KOPT-K1 (cell line): ENCODE measurements at regions not wholly inside any gene's neighbourhood (a gene's known extent, or its start where the extent isn't known, plus 50 kb on each side); places are given as distances from the start of the nearest gene placed in this dataset.

Experiments
- H3K27ac ChIP-seq: fragments of 200-600 bp; sonication (generic); 2 replicates; pipeline ENCODE4 v1.5.1; 2016; ENCODE audit warnings: antibody characterized with exemption, mild to moderate bottlenecking, low read depth, low read length; ENCODE audit not compliant: poor library complexity, severe bottlenecking
- H3K36me3 ChIP-seq: fragments of 200-600 bp; sonication (generic); 2 replicates; pipeline ENCODE4 v1.5.1; 2017; ENCODE audit warnings: antibody characterized with exemption, mild to moderate bottlenecking, low read length, moderate library complexity; ENCODE audit not compliant: insufficient read depth
- H3K9me3 ChIP-seq: fragments of 200-600 bp; sonication (generic); 2 replicates; pipeline ENCODE4 v1.5.1; 2017; ENCODE audit warnings: antibody characterized with exemption, low read length, mild to moderate bottlenecking; ENCODE audit not compliant: insufficient read depth, poor library complexity, severe bottlenecking

DNA sequence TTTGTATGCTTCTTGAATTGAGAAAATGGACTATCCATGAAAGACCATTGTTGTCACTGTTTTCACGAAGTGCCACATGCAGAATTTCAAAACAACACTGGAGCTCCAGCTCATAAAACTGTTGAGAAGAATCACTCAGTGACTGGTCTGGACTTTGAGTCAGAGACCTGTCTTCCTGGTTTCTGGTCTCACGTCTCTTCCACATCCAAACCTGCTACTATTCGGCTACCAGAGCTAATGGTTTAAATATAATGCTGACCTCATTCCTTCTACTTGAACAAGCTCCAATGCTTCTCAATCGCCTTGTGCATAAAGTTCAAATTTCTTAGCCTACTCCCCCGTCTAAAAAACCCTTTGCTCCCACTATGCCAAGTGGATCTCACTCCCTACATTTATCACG, 227.9 kb upstream of the NR2F2 start:
- Histone ChIP-seq H3K9me3 (no peaks in the 10 kb centered on the region), H3K36me3 (no peaks in the 10 kb centered on the region), H3K27ac (no peak overlapping the region)

DNA sequence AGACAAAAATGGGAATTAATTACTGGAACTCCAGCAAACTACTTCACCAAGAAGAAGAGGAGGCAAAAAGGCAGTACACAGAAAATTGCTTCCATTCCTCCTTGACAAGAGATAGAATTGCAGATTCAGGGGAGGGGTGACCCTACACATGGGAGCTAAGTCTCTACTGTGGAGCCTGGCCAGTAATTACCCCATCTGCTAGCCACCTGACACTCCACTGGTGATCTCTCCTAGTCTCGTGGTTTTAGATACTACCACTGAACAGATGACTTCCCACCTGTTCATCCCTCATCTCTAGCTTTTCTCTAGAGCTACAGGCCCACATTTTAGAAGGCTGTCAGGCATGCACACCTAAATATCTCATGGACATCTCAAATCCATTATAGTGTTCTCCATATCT, 224.3 kb upstream of the NR2F2 start:
- H3K9me3 ChIP-seq = no peaks in the 10 kb centered on the region

DNA sequence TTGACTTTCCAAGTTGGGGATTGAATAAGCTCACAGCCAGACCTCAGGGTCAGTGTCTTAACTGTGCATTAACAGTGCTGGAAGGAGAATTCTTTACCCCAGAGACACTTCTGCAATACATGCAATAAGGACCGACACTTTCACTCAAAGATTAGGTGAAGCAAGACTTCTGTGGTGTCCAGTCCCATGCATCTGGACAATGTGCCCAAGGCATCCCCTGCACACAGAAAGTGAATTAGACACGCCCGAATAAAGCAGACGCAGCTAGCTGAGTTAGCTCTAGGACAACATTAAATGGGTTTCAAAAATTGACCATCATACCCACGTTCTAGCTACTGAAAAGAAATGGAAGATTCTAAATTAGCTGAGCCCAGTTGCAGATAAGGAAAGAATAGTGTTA, 223.9 kb upstream of the NR2F2 start:
- H3K27ac ChIP-seq = no peak overlapping the region
- no peaks in the 10 kb centered on the region for H3K36me3 ChIP-seq
- H3K9me3 ChIP-seq = no peaks in the 10 kb centered on the region

More for the DNA sequence above, 224.3 kb upstream of the NR2F2 start:
- H3K36me3 ChIP-seq = no peaks in the 10 kb centered on the region
- H3K27ac ChIP-seq = no peak overlapping the region

DNA sequence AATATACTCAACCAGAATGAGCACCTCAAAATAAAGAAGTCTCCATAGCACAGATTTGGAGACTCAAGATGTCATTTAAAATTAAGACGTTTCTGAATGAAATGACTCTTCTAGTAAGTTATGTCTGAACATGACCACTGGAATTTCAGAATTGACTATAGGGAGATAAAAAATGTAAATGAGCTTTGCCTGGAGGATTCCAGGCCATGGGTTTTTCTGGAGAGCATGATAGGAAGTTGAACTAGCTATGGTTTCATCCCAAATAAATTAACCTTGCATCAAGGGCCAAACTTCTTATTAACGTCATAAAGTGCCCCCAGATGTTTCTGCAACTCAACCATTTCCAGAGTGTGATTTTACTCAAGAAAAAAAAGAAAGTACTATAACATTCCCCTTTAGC, 222.6 kb upstream of the NR2F2 start:
- H3K27ac ChIP-seq = no peak overlapping the region
- no peaks in the 10 kb centered on the region for H3K9me3 ChIP-seq
- no peaks in the 10 kb centered on the region for H3K36me3 ChIP-seq

DNA sequence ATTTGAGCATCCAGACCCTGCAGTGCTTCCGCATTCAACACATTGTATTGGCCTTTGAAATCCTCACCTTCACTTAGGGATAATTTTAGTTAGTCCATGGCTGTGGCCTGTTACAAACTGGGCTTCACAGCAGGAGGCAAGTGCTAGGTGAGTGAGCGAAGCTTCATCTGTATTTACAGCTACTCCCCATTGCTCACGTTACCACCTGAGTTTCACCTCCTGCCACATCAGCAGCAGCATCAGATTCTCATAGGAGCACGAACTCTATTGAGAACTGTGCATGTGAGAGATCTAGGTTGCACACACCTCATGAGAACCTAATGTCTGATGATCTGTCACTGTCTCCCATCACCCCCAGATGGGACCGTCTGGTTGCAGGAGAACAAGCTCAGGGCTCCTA, 222.1 kb upstream of the NR2F2 start:
- H3K36me3 ChIP-seq = no peaks in the 10 kb centered on the region
- H3K9me3 ChIP-seq = no peaks in the 10 kb centered on the region
- H3K27ac ChIP-seq = no peak overlapping the region

DNA sequence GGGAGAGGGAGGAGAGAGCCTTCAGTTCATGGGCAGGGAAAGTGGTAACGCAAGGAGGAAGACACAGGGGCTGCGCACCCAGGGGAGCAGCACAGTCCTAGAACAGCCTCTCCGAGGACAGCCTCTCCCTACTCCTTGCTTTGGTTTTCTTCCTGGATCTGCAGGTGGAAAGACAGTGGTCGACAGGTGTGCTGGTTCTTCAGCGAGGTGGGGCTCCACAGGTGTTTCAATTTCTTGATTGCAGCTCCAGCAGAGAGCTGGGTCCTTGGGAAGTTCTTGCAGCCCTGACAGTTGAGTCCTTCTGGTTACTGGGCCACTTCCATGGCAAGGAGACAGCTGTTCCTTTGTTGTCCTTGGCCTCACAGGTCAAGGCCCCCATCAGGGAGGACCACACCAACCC, 220.7 kb upstream of the NR2F2 start:
- Histone ChIP-seq H3K9me3 (no peaks in the 10 kb centered on the region), H3K36me3 (no peaks in the 10 kb centered on the region), H3K27ac (no peak overlapping the region)

DNA sequence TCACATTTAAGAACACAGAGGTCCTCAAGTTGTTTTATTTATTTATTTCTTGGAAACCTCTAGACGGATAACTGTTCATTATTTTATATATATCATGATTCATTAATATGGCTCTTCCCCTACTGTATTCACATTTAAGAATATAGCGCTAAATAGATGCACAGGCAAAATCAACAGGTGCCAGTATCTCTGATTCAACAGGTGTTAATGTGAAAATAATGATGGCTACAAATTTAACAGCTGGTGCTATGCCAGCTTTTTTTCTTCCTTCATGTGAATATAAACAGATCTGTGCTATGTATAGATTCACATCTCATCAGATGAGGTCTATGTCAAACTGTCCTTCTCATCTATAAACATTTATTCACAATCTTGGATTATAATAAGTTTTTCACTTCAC, 218.5 kb upstream of the NR2F2 start:
- Histone ChIP-seq H3K9me3 (no peaks in the 10 kb centered on the region), H3K27ac (no peak overlapping the region), H3K36me3 (no peaks in the 10 kb centered on the region)

DNA sequence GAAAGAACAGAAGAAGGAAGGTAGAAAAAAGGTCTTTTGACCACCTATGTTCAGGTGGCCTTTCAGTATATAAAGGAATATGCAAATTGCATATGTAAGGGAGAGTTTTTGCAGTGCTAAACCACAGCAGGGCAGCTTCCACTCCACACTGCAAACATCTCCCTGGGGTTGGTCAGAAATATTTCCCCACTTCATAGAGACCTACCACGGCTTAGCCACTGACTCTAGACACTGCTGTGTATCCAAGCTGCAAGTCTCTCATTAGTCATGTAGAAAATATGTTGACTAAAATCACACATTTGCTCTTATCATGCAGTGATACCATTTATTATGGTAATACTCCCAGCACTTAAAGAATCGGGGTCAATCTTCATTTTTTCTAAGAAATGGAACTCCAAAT, 214.9 kb upstream of the NR2F2 start:
- Histone ChIP-seq H3K27ac (no peak overlapping the region), H3K9me3 (no peaks in the 10 kb centered on the region), H3K36me3 (no peaks in the 10 kb centered on the region)

DNA sequence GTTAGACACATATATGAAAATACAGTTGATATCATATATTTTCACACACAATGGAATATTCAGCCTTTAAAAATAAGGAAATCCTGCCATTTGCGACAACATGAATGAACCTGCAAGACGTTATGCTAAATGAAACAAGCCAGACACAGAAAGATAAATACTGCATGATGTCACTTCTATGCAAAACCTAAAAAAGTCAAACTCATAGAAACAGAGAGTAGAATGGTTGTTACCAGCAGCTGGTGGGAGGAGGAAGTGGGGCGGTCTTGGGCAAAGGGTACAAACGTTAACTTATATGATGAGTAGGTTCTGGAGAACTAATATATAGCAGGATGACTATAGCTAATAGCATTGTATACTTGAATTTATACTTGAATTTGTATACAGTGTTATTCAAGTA, 213.2 kb upstream of the NR2F2 start:
- no peaks in the 10 kb centered on the region for H3K9me3 ChIP-seq
- H3K27ac ChIP-seq = no peak overlapping the region
- no peaks in the 10 kb centered on the region for H3K36me3 ChIP-seq

DNA sequence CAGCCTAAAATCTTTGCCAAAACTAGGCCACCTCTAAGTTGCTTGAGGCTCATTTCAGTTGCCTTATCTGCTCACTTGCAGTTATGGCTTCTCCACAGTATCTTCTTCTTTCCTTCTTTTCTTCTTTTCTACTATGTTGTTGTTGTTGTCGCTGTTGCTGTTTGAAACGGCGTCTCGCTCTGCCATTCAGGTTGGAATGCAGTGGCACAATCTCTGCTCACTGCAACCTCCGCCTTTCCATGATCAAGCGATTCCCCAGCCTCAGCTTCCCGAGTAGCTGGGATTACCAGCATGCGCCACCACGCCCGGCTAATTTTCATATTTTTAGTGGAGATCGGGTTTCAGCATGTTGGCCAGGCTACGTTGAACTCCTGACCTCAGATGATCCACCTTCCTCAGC, 210.8 kb upstream of the NR2F2 start:
- H3K36me3 ChIP-seq = no peaks in the 10 kb centered on the region
- no peak overlapping the region for H3K27ac ChIP-seq
- H3K9me3 ChIP-seq = no peaks in the 10 kb centered on the region

DNA sequence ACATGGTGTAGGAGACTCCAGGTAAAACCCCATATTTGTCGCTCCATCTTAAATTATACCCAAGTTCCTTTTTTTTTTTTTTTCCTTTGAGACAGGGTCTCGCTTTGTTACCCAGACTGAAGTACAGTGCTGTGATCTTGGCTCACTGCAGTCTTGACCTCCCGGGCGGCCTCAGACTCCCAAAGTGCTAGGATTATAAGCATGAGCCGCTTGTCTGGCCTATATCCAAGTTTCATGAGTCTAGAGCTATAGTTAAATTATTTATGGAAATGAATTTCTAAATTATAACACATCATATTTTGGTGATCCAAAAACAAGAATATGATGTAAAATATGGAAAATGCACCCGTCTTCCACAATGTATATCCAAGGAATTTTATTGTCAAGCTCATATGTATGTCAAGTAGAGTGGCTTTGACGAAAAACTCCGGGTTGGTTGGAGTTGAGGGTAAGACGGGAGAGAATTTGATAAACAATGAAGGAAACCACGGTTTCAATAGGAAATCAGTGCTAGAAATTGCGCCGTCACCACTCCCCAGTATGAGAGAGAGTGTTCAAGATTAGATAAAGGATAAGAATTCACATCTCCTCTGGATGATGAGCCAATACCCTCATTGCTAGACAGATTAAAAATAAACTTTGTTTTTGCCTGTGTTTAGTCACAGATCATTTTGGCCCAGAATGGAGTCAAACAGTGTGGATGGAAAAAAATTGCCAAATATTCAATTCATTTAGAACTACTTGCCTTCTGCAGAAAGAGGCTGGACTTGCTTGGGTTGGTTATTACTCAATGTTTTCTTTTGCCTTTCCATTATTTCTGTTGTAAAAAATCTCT, 209.2 kb upstream of the NR2F2 start:
- H3K36me3 ChIP-seq = no peaks in the 10 kb centered on the region
- no peaks in the 10 kb centered on the region for H3K9me3 ChIP-seq
- H3K27ac ChIP-seq = no peak overlapping the region

DNA sequence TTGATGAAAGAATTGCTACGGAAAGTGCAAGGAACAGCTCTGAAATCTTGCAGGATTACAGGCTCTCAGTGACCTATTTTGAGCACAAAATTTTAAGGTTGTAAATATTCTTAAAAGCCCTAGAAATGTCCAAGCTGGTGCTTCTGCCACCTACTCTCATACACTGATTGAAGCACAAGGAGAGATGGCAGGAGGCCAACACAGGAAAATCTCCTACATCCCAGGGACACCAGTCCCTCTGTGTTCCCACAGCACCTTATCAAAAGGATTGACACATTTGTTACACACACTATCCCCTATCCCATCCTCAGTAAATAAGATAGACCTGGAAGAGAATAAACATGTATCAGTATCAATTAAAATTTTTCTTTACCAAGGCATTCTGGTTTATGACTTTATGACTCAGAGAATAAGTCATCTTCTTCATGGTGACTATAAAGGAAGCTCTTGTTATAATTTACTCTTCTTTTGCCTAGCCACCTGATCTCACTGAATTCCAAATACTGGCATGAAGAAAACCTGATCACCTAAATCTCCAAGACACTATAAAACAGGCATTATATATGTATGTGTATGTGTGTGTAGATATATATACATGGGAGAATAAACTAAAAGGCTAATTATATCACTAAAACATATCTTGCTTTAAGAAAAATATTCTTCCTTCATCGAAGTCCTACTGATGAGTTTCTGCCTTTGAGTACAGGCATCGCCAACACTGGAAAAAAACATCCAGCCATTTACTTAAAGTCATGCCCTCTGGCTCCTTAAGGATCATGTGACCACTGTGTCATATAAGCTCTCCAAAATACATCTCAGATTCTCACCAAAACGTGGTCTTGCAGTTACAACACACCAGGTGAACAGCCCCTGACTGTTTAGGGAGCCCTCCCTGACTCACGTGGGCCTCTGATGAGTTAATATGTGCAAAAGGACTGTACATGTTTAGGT, 208.1 kb upstream of the NR2F2 start:
- Histone ChIP-seq H3K9me3 (no peaks in the 10 kb centered on the region), H3K36me3 (no peaks in the 10 kb centered on the region), H3K27ac (no peak overlapping the region)

DNA sequence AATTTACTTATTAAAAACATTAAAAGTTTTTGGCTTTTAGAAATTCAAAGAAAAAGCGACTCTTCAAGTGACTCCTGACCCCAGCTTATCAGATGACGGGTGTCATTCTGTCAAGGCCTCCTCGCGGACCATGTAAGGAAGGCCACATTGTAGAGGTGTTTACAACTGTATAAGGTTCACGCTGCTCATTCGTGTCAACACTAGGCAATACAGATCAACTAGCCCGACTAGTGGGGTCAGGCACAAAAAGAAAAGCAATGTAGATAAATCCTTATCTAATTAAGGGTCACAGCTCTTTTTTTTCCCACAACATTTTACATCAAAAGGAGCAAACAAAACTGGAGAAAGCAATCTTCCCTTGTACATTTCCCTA, 207.5 kb upstream of the NR2F2 start:
- Histone ChIP-seq H3K27ac (no peak overlapping the region), H3K9me3 (no peaks in the 10 kb centered on the region), H3K36me3 (no peaks in the 10 kb centered on the region)

DNA sequence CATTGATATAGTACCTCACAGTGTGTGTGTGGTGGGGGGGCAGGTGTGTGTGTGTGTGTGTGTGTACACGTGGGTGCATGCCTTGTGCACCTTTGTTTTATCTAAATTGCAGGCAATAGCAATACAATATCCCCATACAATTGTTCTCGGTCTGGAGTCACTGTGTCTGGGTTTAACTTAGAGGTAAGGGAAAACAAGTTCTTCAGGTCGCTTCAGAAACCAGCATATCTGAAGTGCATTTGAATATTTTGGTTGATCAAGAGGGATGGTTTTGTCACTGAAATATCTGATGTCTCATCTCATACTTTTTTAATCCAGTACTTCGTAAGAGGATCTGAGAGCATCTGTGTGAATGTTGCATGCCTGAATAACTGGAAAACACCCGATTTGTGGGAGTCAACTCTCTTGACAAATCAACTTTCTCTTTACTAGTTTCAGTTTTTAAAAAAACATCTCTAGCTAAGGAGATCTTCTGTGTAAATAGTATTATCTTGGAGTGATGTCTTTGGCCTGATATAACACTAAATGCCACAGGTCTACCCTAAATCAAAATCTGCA, 206.8 kb upstream of the NR2F2 start:
- Histone ChIP-seq H3K27ac (no peak overlapping the region), H3K9me3 (no peaks in the 10 kb centered on the region), H3K36me3 (no peaks in the 10 kb centered on the region)

DNA sequence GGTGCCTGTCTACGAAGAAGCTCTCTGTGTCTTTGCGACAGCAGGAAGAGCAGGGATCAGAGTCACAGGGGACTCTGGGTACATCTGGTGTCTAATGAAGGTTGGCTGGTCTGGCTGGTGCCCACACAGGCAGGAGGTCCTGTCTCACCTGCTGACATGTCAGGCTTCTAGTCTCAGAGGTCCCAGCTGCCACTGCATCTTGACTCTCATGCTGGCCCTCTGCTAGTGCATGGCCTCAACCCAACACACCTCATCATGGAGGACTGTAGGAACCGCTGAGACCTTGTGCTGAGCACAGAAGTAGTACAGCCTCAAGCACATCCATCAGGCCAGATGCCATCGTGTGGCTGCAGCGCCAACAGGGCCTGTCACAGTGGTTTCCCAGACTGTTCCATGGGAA, 206.1 kb upstream of the NR2F2 start:
- Histone ChIP-seq H3K36me3 (no peaks in the 10 kb centered on the region), H3K27ac (no peak overlapping the region), H3K9me3 (no peaks in the 10 kb centered on the region)
